ENCODE measurements at regions not wholly inside any gene's neighbourhood (a gene's known extent, or its start where the extent isn't known, plus 50 kb on each side); places are given as distances from the start of the nearest gene placed in this dataset.

DNA sequence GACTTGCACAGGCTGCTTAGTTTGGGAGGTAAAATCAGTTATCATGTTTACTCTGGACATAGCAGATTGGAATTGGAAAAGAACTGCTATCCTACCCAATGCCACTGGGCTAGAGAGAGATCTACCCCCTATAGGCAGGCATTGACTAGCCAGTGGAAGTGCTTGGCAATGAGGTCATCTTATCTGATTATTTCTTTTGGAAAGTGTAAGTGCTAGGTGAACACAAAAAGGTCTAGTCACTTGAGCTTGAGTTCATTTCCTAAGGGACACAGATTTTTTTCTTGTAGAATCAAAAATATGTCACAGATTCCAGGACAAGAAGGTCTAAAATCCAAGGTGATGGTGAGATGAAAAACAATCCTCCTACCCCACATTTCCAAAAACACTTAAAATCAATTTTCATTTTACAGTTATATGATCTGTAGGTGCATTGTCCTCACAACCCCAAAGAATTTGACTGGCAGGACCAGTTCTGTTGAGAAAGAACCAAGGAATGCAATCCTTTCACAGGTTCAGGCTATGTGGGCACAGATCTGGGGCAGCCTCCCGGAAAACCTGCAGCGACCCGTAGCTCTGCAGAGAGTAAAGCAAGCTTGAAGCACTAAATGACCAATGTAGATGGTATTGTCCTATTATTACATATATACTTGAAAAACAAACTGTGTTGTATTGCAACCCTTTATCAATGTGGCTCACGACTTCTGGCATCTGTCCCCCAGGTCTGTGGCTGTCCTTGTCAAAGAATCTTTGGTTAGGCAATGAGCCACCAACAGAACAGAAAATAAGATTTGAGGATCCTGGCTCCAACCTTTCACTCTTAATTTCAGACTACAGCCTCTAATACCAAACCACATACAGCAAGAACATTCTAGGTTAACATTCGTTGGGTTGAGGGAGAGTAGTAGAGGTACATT, 67.3 kb upstream of the ADTRP start:
- TF ChIP-seq, protein P1, sequence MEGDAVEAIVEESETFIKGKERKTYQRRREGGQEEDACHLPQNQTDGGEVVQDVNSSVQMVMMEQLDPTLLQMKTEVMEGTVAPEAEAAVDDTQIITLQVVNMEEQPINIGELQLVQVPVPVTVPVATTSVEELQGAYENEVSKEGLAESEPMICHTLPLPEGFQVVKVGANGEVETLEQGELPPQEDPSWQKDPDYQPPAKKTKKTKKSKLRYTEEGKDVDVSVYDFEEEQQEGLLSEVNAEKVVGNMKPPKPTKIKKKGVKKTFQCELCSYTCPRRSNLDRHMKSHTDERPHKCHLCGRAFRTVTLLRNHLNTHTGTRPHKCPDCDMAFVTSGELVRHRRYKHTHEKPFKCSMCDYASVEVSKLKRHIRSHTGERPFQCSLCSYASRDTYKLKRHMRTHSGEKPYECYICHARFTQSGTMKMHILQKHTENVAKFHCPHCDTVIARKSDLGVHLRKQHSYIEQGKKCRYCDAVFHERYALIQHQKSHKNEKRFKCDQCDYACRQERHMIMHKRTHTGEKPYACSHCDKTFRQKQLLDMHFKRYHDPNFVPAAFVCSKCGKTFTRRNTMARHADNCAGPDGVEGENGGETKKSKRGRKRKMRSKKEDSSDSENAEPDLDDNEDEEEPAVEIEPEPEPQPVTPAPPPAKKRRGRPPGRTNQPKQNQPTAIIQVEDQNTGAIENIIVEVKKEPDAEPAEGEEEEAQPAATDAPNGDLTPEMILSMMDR (IDR thresholded peaks at IDR 0.05), result no peak
- no peak for TF ChIP-seq POLR2A (IDR thresholded peaks at IDR 0.05)

Data from esophagus squamous epithelium (tissue), 4 donors.